Transverse colon (tissue), 4 donors: ENCODE measurements at regions not wholly inside any gene's neighbourhood (a gene's known extent, or its start where the extent isn't known, plus 50 kb on each side); places are given as distances from the start of the nearest gene placed in this dataset.

Experiments used
- CTCF ChIP-seq, 5 experiments: fragments of 200-600 bp in 3 of 5; fragments of 450-650 bp in 2 of 5; sonication (generic) in 3 of 5; IDR thresholded peaks; 1 replicate in 2 of 5; 2 replicates in 3 of 5; pipeline ENCODE4 v1.5.1; 2016 to 2017; ENCODE audit warnings: antibody characterized with exemption in 5 of 5, inconsistent platforms in 3 of 5, mild to moderate bottlenecking in 2 of 5, moderate library complexity in 1 of 5
- EP300 ChIP-seq: sonication (generic); formaldehyde crosslinking; IDR thresholded peaks from one replicate; pipeline ENCODE4 v1.6.1; 2017; ENCODE audit warnings: antibody characterized with exemption, low read depth
- POLR2AphosphoS5 ChIP-seq, 3 donors: sonication (generic); formaldehyde crosslinking; IDR thresholded peaks; one replicate each; pipeline ENCODE4 v1.6.1; 2016; ENCODE audit warnings: antibody characterized with exemption in 3 of 3

GRCh38 chr12:74732164-74732784 lies 194.6 kb downstream of the ATXN7L3B start:
- TF ChIP-seq CTCF (IDR thresholded peaks at IDR 0.05) (no peak), POLR2AphosphoS5 (IDR thresholded peaks at IDR 0.05) (no peak), EP300 (no peak)
